NCI-H2029 treated with DMSO at 0.1 percent for 48 hours (cell line): ENCODE measurements at regions not wholly inside any gene's neighbourhood (a gene's known extent, or its start where the extent isn't known, plus 50 kb on each side); places are given as distances from the start of the nearest gene placed in this dataset.
"Not testable (repeated sequence)": the region's sequence is repeated elsewhere in the genome, so short reads cannot be mapped to it uniquely, and the experiment has no call there.

Experiments used
- DNase-seq: peaks from one replicate; lab custom pipeline; 2025; lab: John Stamatoyannopoulos, UW

GRCh38 chr6:19692506-19693298 is 144.5 kb upstream of the ID4 start:
- no peak for DNase-seq

GRCh38 chr6:19694697-19695096 is 142.5 kb upstream of the ID4 start:
- no peak for DNase-seq

- no peak for DNase-seq
Observed at GRCh38 chr6:19697744-19698290, 139.4 kb upstream of the ID4 start.

- DNase-seq = no peak
Observed at GRCh38 chr6:19699932-19700331, 137.2 kb upstream of the ID4 start.

- no peak for DNase-seq
Observed at GRCh38 chr6:19705606-19706005, 131.6 kb upstream of the ID4 start.

GRCh38 chr6:19712012-19712688 is 125.0 kb upstream of the ID4 start:
- DNase-seq = no peak

GRCh38 chr6:19712998-19713397 is 124.2 kb upstream of the ID4 start:
- DNase-seq = no peak

- no peak for DNase-seq
Observed at GRCh38 chr6:19713411-19713810, 123.8 kb upstream of the ID4 start.

GRCh38 chr6:19713984-19714383 is 123.2 kb upstream of the ID4 start:
- DNase-seq = no peak

- no peak for DNase-seq
Observed at GRCh38 chr6:19714434-19715166, 122.6 kb upstream of the ID4 start.

GRCh38 chr6:19715167-19715551 is 122.0 kb upstream of the ID4 start:
- no peak for DNase-seq

GRCh38 chr6:19719691-19720128 is 117.5 kb upstream of the ID4 start:
- no peak for DNase-seq

- DNase-seq = no peak
Observed at GRCh38 chr6:19721766-19722377, 115.3 kb upstream of the ID4 start.

GRCh38 chr6:19722999-19723398 is 114.2 kb upstream of the ID4 start:
- DNase-seq = no peak

GRCh38 chr6:19723545-19723944 is 113.6 kb upstream of the ID4 start:
- no peak for DNase-seq

- not testable (repeated sequence) for DNase-seq
Observed at GRCh38 chr6:19725436-19725835, 111.7 kb upstream of the ID4 start.

GRCh38 chr6:19731282-19731681 is 105.9 kb upstream of the ID4 start:
- no peak for DNase-seq

GRCh38 chr6:19734061-19734460 is 103.1 kb upstream of the ID4 start:
- DNase-seq = no peak

GRCh38 chr6:19734519-19734918 is 102.7 kb upstream of the ID4 start:
- DNase-seq = no peak

- no peak for DNase-seq
Observed at GRCh38 chr6:19736066-19736465, 101.1 kb upstream of the ID4 start.

- no peak for DNase-seq
Observed at GRCh38 chr6:19738010-19738409, 99.2 kb upstream of the ID4 start.

- no peak for DNase-seq
Observed at GRCh38 chr6:19749722-19750121, 87.4 kb upstream of the ID4 start.
